ENCODE measurements at regions not wholly inside any gene's neighbourhood (a gene's known extent, or its start where the extent isn't known, plus 50 kb on each side); places are given as distances from the start of the nearest gene placed in this dataset.

DNA sequence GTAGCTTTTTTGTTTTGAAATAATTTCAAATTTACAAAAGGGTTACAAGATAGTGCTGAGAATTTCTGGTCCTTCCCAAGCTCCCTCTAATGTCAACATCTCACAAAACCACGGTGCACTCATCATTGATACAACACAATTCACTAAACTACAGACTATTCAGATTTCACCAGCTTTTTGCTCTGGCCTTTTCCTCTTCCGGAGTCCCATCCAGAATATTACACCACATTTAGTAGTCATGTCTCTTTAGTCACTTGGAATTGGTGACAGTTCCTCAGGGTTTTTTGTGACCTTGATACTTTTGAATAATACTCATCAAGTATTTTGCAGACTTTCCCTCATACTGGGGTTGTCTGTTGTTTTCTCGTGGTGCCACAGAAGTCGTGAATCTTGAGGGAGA is 484.0 kb downstream of the GADD45G start:
- TF ChIP-seq, protein P1, sequence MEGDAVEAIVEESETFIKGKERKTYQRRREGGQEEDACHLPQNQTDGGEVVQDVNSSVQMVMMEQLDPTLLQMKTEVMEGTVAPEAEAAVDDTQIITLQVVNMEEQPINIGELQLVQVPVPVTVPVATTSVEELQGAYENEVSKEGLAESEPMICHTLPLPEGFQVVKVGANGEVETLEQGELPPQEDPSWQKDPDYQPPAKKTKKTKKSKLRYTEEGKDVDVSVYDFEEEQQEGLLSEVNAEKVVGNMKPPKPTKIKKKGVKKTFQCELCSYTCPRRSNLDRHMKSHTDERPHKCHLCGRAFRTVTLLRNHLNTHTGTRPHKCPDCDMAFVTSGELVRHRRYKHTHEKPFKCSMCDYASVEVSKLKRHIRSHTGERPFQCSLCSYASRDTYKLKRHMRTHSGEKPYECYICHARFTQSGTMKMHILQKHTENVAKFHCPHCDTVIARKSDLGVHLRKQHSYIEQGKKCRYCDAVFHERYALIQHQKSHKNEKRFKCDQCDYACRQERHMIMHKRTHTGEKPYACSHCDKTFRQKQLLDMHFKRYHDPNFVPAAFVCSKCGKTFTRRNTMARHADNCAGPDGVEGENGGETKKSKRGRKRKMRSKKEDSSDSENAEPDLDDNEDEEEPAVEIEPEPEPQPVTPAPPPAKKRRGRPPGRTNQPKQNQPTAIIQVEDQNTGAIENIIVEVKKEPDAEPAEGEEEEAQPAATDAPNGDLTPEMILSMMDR (IDR thresholded peaks at IDR 0.05; ENCODE audit: poor library complexity, severe bottlenecking) = no peak
- TF ChIP-seq, protein P2, sequence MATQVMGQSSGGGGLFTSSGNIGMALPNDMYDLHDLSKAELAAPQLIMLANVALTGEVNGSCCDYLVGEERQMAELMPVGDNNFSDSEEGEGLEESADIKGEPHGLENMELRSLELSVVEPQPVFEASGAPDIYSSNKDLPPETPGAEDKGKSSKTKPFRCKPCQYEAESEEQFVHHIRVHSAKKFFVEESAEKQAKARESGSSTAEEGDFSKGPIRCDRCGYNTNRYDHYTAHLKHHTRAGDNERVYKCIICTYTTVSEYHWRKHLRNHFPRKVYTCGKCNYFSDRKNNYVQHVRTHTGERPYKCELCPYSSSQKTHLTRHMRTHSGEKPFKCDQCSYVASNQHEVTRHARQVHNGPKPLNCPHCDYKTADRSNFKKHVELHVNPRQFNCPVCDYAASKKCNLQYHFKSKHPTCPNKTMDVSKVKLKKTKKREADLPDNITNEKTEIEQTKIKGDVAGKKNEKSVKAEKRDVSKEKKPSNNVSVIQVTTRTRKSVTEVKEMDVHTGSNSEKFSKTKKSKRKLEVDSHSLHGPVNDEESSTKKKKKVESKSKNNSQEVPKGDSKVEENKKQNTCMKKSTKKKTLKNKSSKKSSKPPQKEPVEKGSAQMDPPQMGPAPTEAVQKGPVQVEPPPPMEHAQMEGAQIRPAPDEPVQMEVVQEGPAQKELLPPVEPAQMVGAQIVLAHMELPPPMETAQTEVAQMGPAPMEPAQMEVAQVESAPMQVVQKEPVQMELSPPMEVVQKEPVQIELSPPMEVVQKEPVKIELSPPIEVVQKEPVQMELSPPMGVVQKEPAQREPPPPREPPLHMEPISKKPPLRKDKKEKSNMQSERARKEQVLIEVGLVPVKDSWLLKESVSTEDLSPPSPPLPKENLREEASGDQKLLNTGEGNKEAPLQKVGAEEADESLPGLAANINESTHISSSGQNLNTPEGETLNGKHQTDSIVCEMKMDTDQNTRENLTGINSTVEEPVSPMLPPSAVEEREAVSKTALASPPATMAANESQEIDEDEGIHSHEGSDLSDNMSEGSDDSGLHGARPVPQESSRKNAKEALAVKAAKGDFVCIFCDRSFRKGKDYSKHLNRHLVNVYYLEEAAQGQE (IDR thresholded peaks at IDR 0.05; ENCODE audit: borderline replicate concordance) = no peak
- TF ChIP-seq EZH2 (IDR thresholded peaks at IDR 0.05; ENCODE audit: borderline replicate concordance, insufficient read depth, low read length, poor library complexity, severe bottlenecking) (no peak), POLR2AphosphoS5 (IDR thresholded peaks at IDR 0.05) (no peak), EP300 (conservative IDR thresholded peaks at IDR 0.05; ENCODE audit: poor library complexity, severe bottlenecking) (no peak), SMC3 (conservative IDR thresholded peaks at IDR 0.05; ENCODE audit: poor library complexity) (no peak)
